Parathyroid adenoma (tissue), 2 donors: ENCODE measurements at regions not wholly inside any gene's neighbourhood (a gene's known extent, or its start where the extent isn't known, plus 50 kb on each side); places are given as distances from the start of the nearest gene placed in this dataset.

ENCODE experiments used
- H2AFZ ChIP-seq: fragments of 300-600 bp; sonication (generic); one replicate; pipeline ENCODE4 v1.7.0; 2017; ENCODE audit warnings: antibody characterized with exemption, mild to moderate bottlenecking
- H3K27ac ChIP-seq: fragments of 300-600 bp; sonication (generic); one replicate; pipeline ENCODE4 v1.7.0; 2017
- H3K27me3 ChIP-seq: fragments of 300-600 bp; sonication (generic); one replicate; pipeline ENCODE4 v1.7.0; 2017; ENCODE audit warnings: low read length; ENCODE audit not compliant: control insufficient read depth, insufficient read depth
- H3K36me3 ChIP-seq: fragments of 300-600 bp; sonication (generic); one replicate; pipeline ENCODE4 v1.7.0; 2017; ENCODE audit warnings: low read length; ENCODE audit not compliant: control insufficient read depth, insufficient read depth
- H3K4me1 ChIP-seq: fragments of 300-600 bp; sonication (generic); one replicate; pipeline ENCODE4 v1.7.0; 2017; ENCODE audit warnings: control low read depth
- H3K4me2 ChIP-seq: fragments of 300-600 bp; sonication (generic); one replicate; pipeline ENCODE4 v1.7.0; 2017; ENCODE audit warnings: low read length
- H3K4me3 ChIP-seq: fragments of 300-600 bp; sonication (generic); one replicate; pipeline ENCODE4 v1.7.0; 2017; ENCODE audit warnings: low read depth, low read length
- H3K79me2 ChIP-seq: fragments of 300-600 bp; sonication (generic); one replicate; pipeline ENCODE4 v1.7.0; 2017; ENCODE audit warnings: control low read depth
- H3K9ac ChIP-seq: fragments of 300-600 bp; sonication (generic); one replicate; pipeline ENCODE4 v1.7.0; 2017; ENCODE audit warnings: mild to moderate bottlenecking
- H3K9me3 ChIP-seq: fragments of 300-600 bp; sonication (generic); one replicate; pipeline ENCODE4 v1.7.0; 2017; ENCODE audit warnings: low read length; ENCODE audit not compliant: control insufficient read depth
- TF ChIP-seq, protein P1 (sequence below): fragments of 300-600 bp; sonication (generic); IDR thresholded peaks from one replicate; pipeline ENCODE4 v1.7.0; 2017; ENCODE audit warnings: antibody characterized with exemption, mild to moderate bottlenecking
- donor health status: primary hyperparathyroidism.

DNA sequence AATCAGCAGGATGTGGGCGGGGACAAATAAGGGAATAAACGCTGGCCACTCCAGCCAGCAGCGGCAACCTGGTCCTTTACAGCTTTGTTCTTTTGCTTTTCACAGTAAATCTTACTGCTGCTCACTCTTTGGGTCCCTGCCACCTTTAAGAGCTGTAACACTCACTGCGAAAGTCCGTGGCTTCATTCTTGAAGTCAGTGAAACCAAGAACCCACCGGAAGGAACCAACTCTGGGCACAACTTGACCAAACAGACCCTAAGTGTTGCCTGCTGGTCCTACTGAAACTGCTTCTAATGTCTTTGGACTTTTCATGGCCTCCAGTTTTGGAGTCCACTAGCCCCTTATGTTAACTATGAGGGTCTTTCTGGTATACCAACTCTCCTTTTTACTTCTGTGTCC lies 566.2 kb upstream of the IGFBP7 start:
- H3K36me3 ChIP-seq, result no peaks in the 10 kb centered on the region

DNA sequence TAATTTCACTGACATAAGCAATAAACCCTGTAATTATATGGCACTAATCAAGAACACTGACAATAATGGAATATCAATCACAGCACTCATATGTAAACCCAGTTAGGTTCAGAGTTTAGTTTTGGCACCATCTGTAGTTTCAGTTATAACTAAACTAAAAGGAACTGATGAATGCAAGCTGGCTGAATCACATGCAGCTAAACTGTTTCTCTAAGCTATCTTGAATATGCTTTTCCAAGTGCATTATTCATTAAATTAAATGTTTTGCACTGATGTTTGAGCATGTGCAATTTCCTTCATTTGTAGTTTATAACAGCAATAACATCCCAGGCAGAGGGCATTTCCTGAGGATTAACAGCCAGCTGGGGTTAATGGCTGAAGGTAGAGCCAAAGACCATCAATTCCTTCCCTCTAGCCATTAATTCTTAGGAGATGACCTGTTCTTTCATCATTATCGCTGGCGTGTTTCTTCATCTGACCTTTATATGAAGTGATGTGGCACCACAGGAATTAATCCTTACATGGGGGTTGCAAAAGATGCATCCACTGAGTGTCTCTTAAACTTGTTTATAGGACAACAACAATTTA lies 562.8 kb upstream of the IGFBP7 start:
- H3K79me2 ChIP-seq, result no peaks in the 10 kb centered on the region
- H3K36me3 ChIP-seq, result no peaks in the 10 kb centered on the region
- no peak overlapping the region for H3K27ac ChIP-seq
- no peaks in the 10 kb centered on the region for H3K9me3 ChIP-seq
- TF ChIP-seq, protein P1, sequence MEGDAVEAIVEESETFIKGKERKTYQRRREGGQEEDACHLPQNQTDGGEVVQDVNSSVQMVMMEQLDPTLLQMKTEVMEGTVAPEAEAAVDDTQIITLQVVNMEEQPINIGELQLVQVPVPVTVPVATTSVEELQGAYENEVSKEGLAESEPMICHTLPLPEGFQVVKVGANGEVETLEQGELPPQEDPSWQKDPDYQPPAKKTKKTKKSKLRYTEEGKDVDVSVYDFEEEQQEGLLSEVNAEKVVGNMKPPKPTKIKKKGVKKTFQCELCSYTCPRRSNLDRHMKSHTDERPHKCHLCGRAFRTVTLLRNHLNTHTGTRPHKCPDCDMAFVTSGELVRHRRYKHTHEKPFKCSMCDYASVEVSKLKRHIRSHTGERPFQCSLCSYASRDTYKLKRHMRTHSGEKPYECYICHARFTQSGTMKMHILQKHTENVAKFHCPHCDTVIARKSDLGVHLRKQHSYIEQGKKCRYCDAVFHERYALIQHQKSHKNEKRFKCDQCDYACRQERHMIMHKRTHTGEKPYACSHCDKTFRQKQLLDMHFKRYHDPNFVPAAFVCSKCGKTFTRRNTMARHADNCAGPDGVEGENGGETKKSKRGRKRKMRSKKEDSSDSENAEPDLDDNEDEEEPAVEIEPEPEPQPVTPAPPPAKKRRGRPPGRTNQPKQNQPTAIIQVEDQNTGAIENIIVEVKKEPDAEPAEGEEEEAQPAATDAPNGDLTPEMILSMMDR, result no peak
- H3K4me2 ChIP-seq, result no peak overlapping the region
- H3K9ac ChIP-seq, result no peak overlapping the region
- H3K4me1 ChIP-seq, result no peaks in the 10 kb centered on the region
- no peak overlapping the region for H2AFZ ChIP-seq
- H3K27me3 ChIP-seq, result no peaks in the 10 kb centered on the region
- H3K4me3 ChIP-seq, result no peak overlapping the region

More for the DNA sequence above, 566.2 kb upstream of the IGFBP7 start:
- no peak overlapping the region for H2AFZ ChIP-seq
- no peaks in the 10 kb centered on the region for H3K79me2 ChIP-seq
- TF ChIP-seq, protein P1, result no peak
- no peaks in the 10 kb centered on the region for H3K27me3 ChIP-seq
- H3K9me3 ChIP-seq, result no peaks in the 10 kb centered on the region
- no peak overlapping the region for H3K27ac ChIP-seq
- no peaks in the 10 kb centered on the region for H3K4me1 ChIP-seq
- H3K9ac ChIP-seq, result no peak overlapping the region
- H3K4me3 ChIP-seq, result no peak overlapping the region
- H3K4me2 ChIP-seq, result no peak overlapping the region

DNA sequence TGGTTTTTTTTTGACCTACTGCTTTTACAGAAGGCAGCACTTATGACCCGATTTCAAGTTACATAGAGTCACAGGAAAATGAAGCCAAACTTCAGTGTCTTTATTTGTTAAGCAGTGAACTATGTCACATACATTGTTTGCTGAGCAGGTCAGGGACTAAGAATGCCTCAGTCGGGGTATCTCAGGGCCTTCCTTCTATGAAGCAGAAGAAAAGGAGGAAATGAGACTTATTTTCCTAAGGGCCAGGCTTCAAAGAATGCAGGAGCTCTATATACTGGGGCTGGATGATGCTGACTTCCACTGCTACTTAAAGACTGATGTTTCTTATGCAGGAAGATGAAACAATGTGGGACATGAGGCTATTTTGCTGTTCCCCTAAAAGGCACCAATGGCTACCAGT lies 558.4 kb upstream of the IGFBP7 start:
- Histone ChIP-seq H3K36me3 (no peaks in the 10 kb centered on the region), H3K27ac (no peak overlapping the region), H3K9me3 (no peaks in the 10 kb centered on the region), H2AFZ (no peak overlapping the region), H3K9ac (no peak overlapping the region), H3K79me2 (no peaks in the 10 kb centered on the region), H3K4me2 (no peak overlapping the region), H3K4me3 (no peak overlapping the region), H3K4me1 (no peaks in the 10 kb centered on the region), H3K27me3 (no peaks in the 10 kb centered on the region)
- TF ChIP-seq, protein P1, result no peak

DNA sequence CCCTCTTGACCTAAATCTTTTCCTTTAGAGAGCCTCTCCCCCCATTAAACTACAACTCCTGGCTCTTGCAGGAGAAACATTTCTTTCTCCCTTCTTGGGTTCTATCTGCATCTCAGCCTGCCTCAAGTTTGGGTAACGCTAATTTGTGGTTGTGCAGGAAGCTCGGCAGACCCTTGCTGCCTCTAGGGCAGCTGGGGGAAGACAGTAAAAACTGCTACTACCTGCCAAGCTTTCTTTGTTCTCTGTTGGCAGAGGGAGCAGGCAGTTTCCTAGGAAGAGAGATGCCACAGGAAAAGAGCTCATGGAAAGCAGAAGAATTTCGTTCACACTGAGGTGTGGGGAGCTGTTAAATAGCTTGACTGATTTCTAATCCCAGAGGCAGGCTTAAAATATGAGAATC lies 555.6 kb upstream of the IGFBP7 start:
- TF ChIP-seq, protein P1, result no peak
- no peaks in the 10 kb centered on the region for H3K4me1 ChIP-seq
- no peak overlapping the region for H3K4me3 ChIP-seq
- H2AFZ ChIP-seq, result no peak overlapping the region
- no peaks in the 10 kb centered on the region for H3K27me3 ChIP-seq
- no peaks in the 10 kb centered on the region for H3K36me3 ChIP-seq
- H3K79me2 ChIP-seq, result no peaks in the 10 kb centered on the region
- no peak overlapping the region for H3K27ac ChIP-seq
- H3K9ac ChIP-seq, result no peak overlapping the region
- no peaks in the 10 kb centered on the region for H3K9me3 ChIP-seq
- H3K4me2 ChIP-seq, result no peak overlapping the region

DNA sequence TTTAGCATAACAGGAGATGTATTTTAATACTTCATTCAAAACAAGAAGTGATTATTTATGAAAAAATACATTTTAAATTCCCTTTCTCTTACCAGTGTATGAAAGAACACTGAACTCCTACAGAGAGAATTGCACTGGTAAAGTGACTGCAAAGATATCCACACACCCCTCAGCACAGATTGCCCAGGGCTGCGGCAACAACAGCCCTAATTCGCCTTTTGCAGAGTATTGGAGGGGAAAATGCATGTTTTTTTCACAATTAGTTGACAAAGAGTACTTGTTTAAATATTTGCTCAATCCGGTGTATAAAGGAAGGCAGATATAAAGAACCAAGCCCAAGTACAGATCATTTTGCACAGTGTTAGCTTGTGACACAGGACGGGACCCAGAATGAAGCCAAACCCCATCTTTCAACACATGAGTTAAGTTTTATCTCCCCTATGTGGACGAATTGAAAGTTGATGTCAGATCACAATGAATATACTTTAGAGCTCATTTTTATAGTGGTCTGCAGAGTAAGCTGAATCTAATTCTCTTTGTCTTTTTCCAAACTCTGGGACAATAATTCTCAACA lies 551.4 kb upstream of the IGFBP7 start:
- Histone ChIP-seq H2AFZ (no peak overlapping the region), H3K9me3 (no peaks in the 10 kb centered on the region), H3K4me1 (no peaks in the 10 kb centered on the region), H3K4me3 (no peak overlapping the region), H3K27ac (no peak overlapping the region), H3K36me3 (no peaks in the 10 kb centered on the region), H3K4me2 (no peak overlapping the region), H3K27me3 (no peaks in the 10 kb centered on the region), H3K9ac (no peak overlapping the region), H3K79me2 (no peaks in the 10 kb centered on the region)
- TF ChIP-seq, protein P1, result no peak
